NOMO-1 treated with dmso at 0.1 percent for 144 hours (cell line): ENCODE measurements at regions not wholly inside any gene's neighbourhood (a gene's known extent, or its start where the extent isn't known, plus 50 kb on each side); places are given as distances from the start of the nearest gene placed in this dataset.
"Not testable (repeated sequence)": the region's sequence is repeated elsewhere in the genome, so short reads cannot be mapped to it uniquely, and the experiment has no call there.

ENCODE experiments used
- DNase-seq: peaks from one replicate; lab custom pipeline; 2025; ENCODE audit not compliant: unreplicated experiment; lab: John Stamatoyannopoulos, UW

- DNase-seq, result no peak
Measured at GRCh38 chr20:12925863-12926793, 82.6 kb upstream of the SPTLC3 start.

- no peak for DNase-seq
Measured at GRCh38 chr20:12927489-12927888, 81.3 kb upstream of the SPTLC3 start.

GRCh38 chr20:12928358-12928754 is 80.4 kb upstream of the SPTLC3 start:
- no peak for DNase-seq

- DNase-seq, result peak; percentile 12
Measured at GRCh38 chr20:12928755-12929401, 79.9 kb upstream of the SPTLC3 start.

- no peak for DNase-seq
Measured at GRCh38 chr20:12936020-12936419, 72.8 kb upstream of the SPTLC3 start.

GRCh38 chr20:12936524-12936923 is 72.2 kb upstream of the SPTLC3 start:
- DNase-seq, result no peak

GRCh38 chr20:12941025-12941424 is 67.7 kb upstream of the SPTLC3 start:
- DNase-seq, result no peak

- DNase-seq, result no peak
Measured at GRCh38 chr20:12942123-12942522, 66.6 kb upstream of the SPTLC3 start.

- DNase-seq, result no peak
Measured at GRCh38 chr20:12946789-12947188, 62.0 kb upstream of the SPTLC3 start.

- no peak for DNase-seq
Measured at GRCh38 chr20:12947691-12948090, 61.1 kb upstream of the SPTLC3 start.

- DNase-seq, result no peak
Measured at GRCh38 chr20:12949429-12949980, 59.3 kb upstream of the SPTLC3 start.

GRCh38 chr20:12954254-12954653 is 54.5 kb upstream of the SPTLC3 start:
- DNase-seq, result not testable (repeated sequence)

- no peak for DNase-seq
Measured at GRCh38 chr20:12955611-12956010, 53.2 kb upstream of the SPTLC3 start.

- no peak for DNase-seq
Measured at GRCh38 chr20:12956303-12956702, 52.5 kb upstream of the SPTLC3 start.

- no peak for DNase-seq
Measured at GRCh38 chr20:12957968-12958367, 50.8 kb upstream of the SPTLC3 start.
